Psoas muscle (tissue), 7 donors: ENCODE measurements at regions not wholly inside any gene's neighbourhood (a gene's known extent, or its start where the extent isn't known, plus 50 kb on each side); places are given as distances from the start of the nearest gene placed in this dataset.
A peak's percentile ranks its signal among the peaks of the same experiment; 100 is the strongest.

ENCODE experiments used
- ATAC-seq, 4 donors: fragments of 200-7000 bp; cut with Tn5 transposase; one replicate each; pipeline ENCODE4 v1.9.1; 2020; ENCODE audit warnings: moderate library complexity in 3 of 4, mild to moderate bottlenecking in 2 of 4
- DNase-seq, 2 donors: peaks; one replicate each; pipeline ENCODE4 v3.0.0-alpha.2; 2020
- H3K27ac ChIP-seq: fragments of 200-600 bp; one replicate; pipeline ENCODE4 v1.8.0; 2022
- H3K27me3 ChIP-seq, 3 donors: fragments of 200-600 bp in 1 of 3; one replicate each; pipeline versions ENCODE4 v1.6.1 to v1.8.0; 2013 to 2022; ENCODE audit warnings: low read length in 2 of 3, mild to moderate bottlenecking in 2 of 3, moderate library complexity in 1 of 3; ENCODE audit not compliant: insufficient read depth in 3 of 3
- H3K36me3 ChIP-seq, 2 donors: fragments of 200-600 bp in 1 of 2; one replicate each; pipeline versions ENCODE4 v1.6.1 to v1.8.0; 2013 to 2022; ENCODE audit warnings: low read depth in 1 of 2, mild to moderate bottlenecking in 1 of 2, moderate library complexity in 1 of 2; ENCODE audit not compliant: insufficient read depth in 1 of 2
- H3K4me1 ChIP-seq: fragments of 200-600 bp; one replicate; pipeline ENCODE4 v1.8.0; 2022
- H3K4me3 ChIP-seq: fragments of 200-600 bp; one replicate; pipeline ENCODE4 v1.8.0; 2022; ENCODE audit warnings: mild to moderate bottlenecking
- H3K9me3 ChIP-seq: fragments of 200-600 bp; one replicate; pipeline ENCODE4 v1.8.0; 2022
- CTCF ChIP-seq: fragments of 200-600 bp; IDR thresholded peaks from one replicate; pipeline ENCODE4 v1.8.0; 2022; ENCODE audit warnings: antibody characterized with exemption
- WGBS, 3 donors: extraction: QIAGEN DNeasy Blood & Tissue Kit; methylation state at CpG; one replicate each; pipeline versions ENCODE4 v1.1.6 to v1.1.7; 2013; 5-methylcytosine and 5-hydroxymethylcytosine counted together
- intact Hi-C, 2 donors: fragments of 100-400 bp; cut with DNase I; formaldehyde crosslinking; loops; one replicate each; pipeline versions ENCODE4 v1.11.0 to v1.14.2; 2022
- donor health status: healthy with polysubstance abuse.
- donor health status: DM: no; HTN: no; CAD: no; lungs with moderate emphysema.
- donor health status: Bipolar disorder and iron deficiency.
- donor health status: healthy.
- donor health status: DM: yes; HTN: yes; CAD: no.
- donor health status: DM: no; HTN: no; CAD: no.
- donor health status: DM: yes; HTN: yes; CAD: no.

GRCh38 chr6:788058-788457, 95.1 kb upstream of the EXOC2 start:
- DNase-seq = no peak
- no peak for TF ChIP-seq CTCF
- WGBS, 3 donors = 61 to 66% (median 63%) methylated on average over 8 of the region's 8 CpGs
- H3K27me3 ChIP-seq = peaks cover 0 to 6% (median 0%) of the 10 kb centered on the region in 3 donors
- no peak overlapping the region for H3K27ac ChIP-seq
- H3K9me3 ChIP-seq = no peaks in the 10 kb centered on the region
- ATAC-seq = no peak
- intact Hi-C loops = no loop called here
- no peaks in the 10 kb centered on the region for H3K36me3 ChIP-seq
- no peak overlapping the region for H3K4me3 ChIP-seq
- no peaks in the 10 kb centered on the region for H3K4me1 ChIP-seq

- ATAC-seq (no peak), DNase-seq (no peak)
- peaks cover 0 to 6% (median 0%) of the 10 kb centered on the region in 3 donors for H3K27me3 ChIP-seq
- WGBS, 3 donors = 83 to 87% (median 85%) methylated on average over 12 of the region's 12 CpGs
- no peak overlapping the region for H3K4me3 ChIP-seq
- no peaks in the 10 kb centered on the region for H3K9me3 ChIP-seq
- peak; percentile 37 for TF ChIP-seq CTCF
- H3K4me1 ChIP-seq = no peaks in the 10 kb centered on the region
- no peak overlapping the region for H3K27ac ChIP-seq
- H3K36me3 ChIP-seq = no peaks in the 10 kb centered on the region
- intact Hi-C loops = no loop called here
Measured at GRCh38 chr6:786946-787763, 94.2 kb upstream of the EXOC2 start.

GRCh38 chr6:783966-784735, 91.2 kb upstream of the EXOC2 start:
- intact Hi-C loops = no loop called here
- DNase-seq (no peak), ATAC-seq (no peak)
- Histone ChIP-seq H3K27me3 (no peaks in the 10 kb centered on the region), H3K4me3 (no peak overlapping the region), H3K4me1 (no peaks in the 10 kb centered on the region), H3K27ac (no peak overlapping the region), H3K36me3 (no peaks in the 10 kb centered on the region), H3K9me3 (no peaks in the 10 kb centered on the region)
- TF ChIP-seq CTCF = no peak
- WGBS, 3 donors = 85 to 88% (median 87%) methylated on average over 9 of the region's 9 CpGs

GRCh38 chr6:782141-782540, 89.2 kb upstream of the EXOC2 start:
- ATAC-seq = no peak
- 50 to 70% (median 61%) methylated on average over 5 of the region's 5 CpGs for WGBS, 3 donors
- Histone ChIP-seq H3K27ac (no peak overlapping the region), H3K9me3 (no peaks in the 10 kb centered on the region), H3K27me3 (no peaks in the 10 kb centered on the region), H3K36me3 (no peaks in the 10 kb centered on the region), H3K4me1 (no peaks in the 10 kb centered on the region), H3K4me3 (no peak overlapping the region)
- no peak for DNase-seq
- no peak for TF ChIP-seq CTCF
- intact Hi-C loops = no loop called here
